ACHN (cell line): ENCODE measurements at regions not wholly inside any gene's neighbourhood (a gene's known extent, or its start where the extent isn't known, plus 50 kb on each side); places are given as distances from the start of the nearest gene placed in this dataset.

ENCODE experiments used
- DNase-seq: peaks from one replicate; pipeline ENCODE4 v3.0.0-alpha.2; 2015
- in situ Hi-C: cut with HindIII; loops from 2 replicates; pipeline ENCODE4 v1.10.0; 2017; ENCODE audit warnings: low sequenced_read_pairs, low pct_ligation_motif_present, low pct_unique_long_range_greater_than_20kb

DNA sequence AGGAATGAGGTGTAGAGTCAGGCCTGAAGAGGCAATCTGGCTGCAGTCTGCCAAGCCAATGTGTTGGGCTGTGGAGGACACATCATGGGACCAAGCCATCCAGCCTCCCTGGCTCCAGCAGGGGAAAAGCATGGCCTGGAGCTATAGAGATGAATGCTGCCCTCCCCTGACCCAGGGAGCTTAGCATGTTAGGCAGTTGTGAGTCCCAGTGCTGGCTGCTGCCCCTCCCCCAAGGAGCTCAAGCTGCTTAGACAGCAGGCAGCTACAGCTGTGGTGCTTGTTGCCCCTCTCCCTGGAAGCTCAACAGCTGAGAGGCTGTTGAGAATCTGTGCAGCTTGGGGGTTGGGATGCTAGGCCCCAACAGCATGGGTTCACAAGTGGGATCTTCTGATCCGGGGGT is 85.6 kb upstream of the DNAJC19 start:
- in situ Hi-C loops: no loop called here
- DNase-seq: no peak

DNA sequence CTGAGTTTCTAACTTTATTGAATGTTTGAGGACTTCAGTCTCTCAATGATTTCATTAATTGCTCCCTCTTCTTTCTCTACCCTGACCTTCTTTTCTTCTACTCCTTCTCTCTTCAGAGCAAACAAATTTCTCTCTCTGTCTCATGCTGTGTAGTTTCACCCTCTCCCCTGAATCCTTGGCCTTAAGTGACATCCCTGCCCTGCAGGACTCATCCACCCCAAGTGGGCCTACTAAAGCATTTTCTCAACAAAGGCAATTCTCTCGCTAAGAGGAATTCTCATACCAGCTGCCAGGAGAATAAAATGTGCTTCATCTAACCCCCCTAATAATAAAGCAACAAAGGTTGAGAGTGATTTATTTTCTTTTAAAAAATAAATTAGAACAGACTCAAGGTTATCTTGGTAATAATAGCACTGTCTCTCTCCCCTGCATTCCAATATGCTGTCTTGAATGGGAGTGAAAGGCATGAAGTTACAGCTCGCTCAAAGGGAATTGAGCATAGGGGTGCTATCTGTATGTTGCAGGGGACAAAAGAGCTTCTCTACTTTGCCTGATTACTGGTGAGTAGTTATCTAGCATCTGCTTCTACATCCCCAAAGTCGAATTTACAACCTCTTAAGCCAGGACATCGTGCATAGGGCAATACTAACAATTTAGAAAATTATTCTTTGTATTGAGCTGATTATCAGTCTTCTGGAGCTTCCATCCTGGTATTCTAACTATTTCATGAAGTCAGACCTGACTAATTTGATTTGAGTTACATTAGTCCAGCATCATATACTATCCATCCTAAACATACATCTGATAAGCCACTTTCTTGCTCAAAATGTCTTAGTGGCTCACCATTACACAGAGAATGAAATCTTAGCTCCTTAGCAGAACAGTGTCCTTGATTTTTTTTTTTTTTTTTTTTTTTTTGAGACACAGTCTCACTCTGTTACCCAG is 76.9 kb upstream of the DNAJC19 start:
- DNase-seq: no peak
- in situ Hi-C loops: no loop called here

DNA sequence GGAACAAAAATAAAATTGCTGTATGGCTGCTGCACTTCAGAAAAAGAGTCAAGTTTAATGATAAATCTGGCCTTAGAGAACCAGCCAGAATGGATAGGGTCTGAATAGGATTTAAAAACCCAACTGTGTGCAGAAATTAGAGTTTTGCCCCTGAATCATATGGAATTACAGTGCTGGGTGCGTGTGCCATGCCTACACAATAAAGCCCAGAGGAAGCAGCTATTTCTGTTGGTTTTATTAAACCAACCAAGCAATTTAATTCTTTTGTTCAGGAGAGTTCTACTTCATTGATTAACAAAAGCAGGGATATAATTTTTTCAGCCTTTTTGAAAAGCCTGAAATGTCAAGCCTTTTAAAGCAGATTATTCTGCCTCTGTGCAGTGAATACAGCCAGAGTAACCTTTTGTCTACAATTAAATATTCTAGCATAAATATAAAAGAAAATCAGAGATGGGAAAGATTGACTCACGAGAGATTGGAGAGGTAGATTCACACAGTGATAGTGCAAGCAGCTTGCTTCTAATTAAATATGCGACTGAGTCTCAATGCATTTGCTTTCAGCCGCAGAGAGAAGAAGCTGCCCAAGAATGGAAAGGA is 66.7 kb upstream of the DNAJC19 start:
- in situ Hi-C loops: no loop called here
- no peak for DNase-seq

DNA sequence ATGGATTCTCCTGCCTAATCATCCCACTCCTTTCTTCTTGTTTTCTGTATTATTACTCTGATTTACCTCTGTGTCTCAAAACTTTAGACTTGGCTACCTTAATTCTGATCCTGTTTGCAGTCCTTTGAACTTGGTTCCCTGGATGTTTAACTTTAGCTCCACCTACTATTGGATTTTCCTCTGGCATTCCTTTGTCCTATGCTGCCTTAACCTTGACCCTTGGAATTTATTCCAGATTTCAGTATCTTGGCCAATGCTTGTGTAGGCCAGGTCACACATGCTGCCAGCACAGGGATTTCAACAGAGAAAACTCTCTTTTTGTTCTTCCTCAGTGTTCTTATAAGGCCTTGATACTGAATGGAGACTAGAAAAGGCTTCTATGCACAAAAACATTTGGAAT is 65.0 kb upstream of the DNAJC19 start:
- DNase-seq: no peak

DNA sequence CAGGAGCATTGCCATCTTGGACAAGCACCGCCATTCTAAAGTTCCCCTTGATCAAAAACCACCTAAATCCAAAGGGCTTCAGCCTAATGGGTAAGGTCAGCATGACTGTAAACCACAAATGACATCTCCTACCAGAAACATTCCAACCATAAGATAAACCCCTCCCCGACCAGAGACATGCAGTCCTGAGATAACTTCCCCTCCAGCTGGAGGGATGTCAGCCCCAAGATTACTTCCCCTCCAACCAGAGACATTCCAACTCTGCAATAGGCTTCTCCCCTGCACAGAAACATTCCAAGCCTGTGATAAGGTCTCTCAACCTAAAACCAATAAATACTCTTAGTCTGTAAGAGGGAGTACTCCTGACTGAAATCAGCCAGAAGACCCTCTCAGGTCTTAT is 62.7 kb upstream of the DNAJC19 start:
- in situ Hi-C loops: no loop called here
- no peak for DNase-seq

More for the DNA sequence above, 65.0 kb upstream of the DNAJC19 start:
- in situ Hi-C loops: no loop called here

DNA sequence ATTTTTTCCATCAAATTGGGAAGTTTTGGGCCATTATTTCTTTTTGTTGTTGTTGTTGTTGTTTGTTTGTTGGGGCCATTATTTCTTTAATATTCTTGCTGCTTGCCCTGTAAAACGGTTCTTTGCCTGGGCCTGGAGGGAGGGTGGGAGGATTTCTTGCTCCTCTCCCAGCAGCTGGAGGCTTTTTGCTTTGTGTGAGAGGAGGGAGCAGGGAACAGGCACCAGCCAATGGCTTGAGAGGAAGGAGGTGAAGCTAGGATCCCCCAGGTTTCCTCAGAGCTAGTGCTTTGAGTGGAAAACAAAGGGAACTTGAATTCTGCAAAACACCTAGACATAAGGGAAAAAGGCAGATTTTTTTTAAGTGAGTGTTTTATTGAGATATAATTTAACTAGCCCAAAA is 61.2 kb upstream of the DNAJC19 start:
- no peak for DNase-seq
- in situ Hi-C loops: no loop called here

DNA sequence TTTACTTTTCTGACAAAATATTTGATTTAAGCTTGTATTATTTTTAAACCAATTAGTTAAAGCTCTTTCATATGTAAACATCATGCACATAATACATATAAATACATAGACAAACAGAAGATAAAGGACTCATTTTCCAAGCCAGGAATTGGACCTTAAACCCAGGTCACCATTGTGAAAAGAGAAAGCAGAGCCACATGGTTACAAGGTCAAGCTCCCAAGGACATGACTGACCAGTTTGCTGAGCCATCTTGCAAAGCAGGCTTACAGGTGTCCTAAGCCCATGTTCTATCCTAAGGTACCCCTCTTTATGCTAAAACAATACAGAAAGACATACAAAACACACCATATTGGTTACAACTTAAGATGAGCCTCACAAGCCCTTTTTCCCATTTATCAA is 50.5 kb upstream of the DNAJC19 start:
- DNase-seq: no peak
- in situ Hi-C loops: no loop called here
